ENCODE measurements at regions not wholly inside any gene's neighbourhood (a gene's known extent, or its start where the extent isn't known, plus 50 kb on each side); places are given as distances from the start of the nearest gene placed in this dataset.

- POLR2A ChIA-PET, result no interaction called here
- TF ChIP-seq, protein P1, sequence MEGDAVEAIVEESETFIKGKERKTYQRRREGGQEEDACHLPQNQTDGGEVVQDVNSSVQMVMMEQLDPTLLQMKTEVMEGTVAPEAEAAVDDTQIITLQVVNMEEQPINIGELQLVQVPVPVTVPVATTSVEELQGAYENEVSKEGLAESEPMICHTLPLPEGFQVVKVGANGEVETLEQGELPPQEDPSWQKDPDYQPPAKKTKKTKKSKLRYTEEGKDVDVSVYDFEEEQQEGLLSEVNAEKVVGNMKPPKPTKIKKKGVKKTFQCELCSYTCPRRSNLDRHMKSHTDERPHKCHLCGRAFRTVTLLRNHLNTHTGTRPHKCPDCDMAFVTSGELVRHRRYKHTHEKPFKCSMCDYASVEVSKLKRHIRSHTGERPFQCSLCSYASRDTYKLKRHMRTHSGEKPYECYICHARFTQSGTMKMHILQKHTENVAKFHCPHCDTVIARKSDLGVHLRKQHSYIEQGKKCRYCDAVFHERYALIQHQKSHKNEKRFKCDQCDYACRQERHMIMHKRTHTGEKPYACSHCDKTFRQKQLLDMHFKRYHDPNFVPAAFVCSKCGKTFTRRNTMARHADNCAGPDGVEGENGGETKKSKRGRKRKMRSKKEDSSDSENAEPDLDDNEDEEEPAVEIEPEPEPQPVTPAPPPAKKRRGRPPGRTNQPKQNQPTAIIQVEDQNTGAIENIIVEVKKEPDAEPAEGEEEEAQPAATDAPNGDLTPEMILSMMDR (IDR thresholded peaks at IDR 0.05; ENCODE audit: control extremely low read depth, extremely low read depth, low read depth, missing control alignments), result no peak
- CTCF ChIA-PET, result interaction anchor here (1.0 kb wide), 1 partner anchor 9 kb away, joined by 3 read pairs; no protein-coding TSS in a partner anchor
- no peak for DNase-seq (ENCODE audit: extremely low spot score)
These were observed 83.6 kb upstream of the TMEM106B start for GRCh38 chr7:12127455-12127854.

GRCh38 chr7:12130609-12131008 is 80.5 kb upstream of the TMEM106B start:
- POLR2A ChIA-PET, result no interaction called here
- DNase-seq (ENCODE audit: extremely low spot score), result no peak

GRCh38 chr7:12131122-12131521 is 80.0 kb upstream of the TMEM106B start:
- CTCF ChIA-PET, result no interaction called here
- TF ChIP-seq, protein P1 (IDR thresholded peaks at IDR 0.05; ENCODE audit: control extremely low read depth, extremely low read depth, low read depth, missing control alignments), result no peak
- POLR2A ChIA-PET, result no interaction called here
- DNase-seq (ENCODE audit: extremely low spot score), result no peak

More at GRCh38 chr7:12130609-12131008, 80.5 kb upstream of the TMEM106B start:
- CTCF ChIA-PET, result no interaction called here
- TF ChIP-seq, protein P1 (IDR thresholded peaks at IDR 0.05; ENCODE audit: control extremely low read depth, extremely low read depth, low read depth, missing control alignments), result no peak

GRCh38 chr7:12133865-12134264 is 77.2 kb upstream of the TMEM106B start:
- ChIA-PET POLR2A (no interaction called here), CTCF (no interaction called here)
- TF ChIP-seq, protein P1 (IDR thresholded peaks at IDR 0.05; ENCODE audit: control extremely low read depth, extremely low read depth, low read depth, missing control alignments), result no peak
- no peak for DNase-seq (ENCODE audit: extremely low spot score)

- no peak for DNase-seq (ENCODE audit: extremely low spot score)
- TF ChIP-seq, protein P1 (IDR thresholded peaks at IDR 0.05; ENCODE audit: control extremely low read depth, extremely low read depth, low read depth, missing control alignments), result no peak
- POLR2A ChIA-PET, result no interaction called here
- CTCF ChIA-PET, result interaction anchor here (0.8 to 1.3 kb wide), 3 partner anchors 19 to 155 kb away, joined by 3 read pairs; no protein-coding TSS in a partner anchor
These were observed 74.6 kb upstream of the TMEM106B start for GRCh38 chr7:12136523-12136922.

GRCh38 chr7:12137283-12137682 is 73.8 kb upstream of the TMEM106B start:
- TF ChIP-seq, protein P1 (IDR thresholded peaks at IDR 0.05; ENCODE audit: control extremely low read depth, extremely low read depth, low read depth, missing control alignments), result no peak
- ChIA-PET CTCF (interaction anchor here (0.8 to 1.3 kb wide), 3 partner anchors 11 to 32 kb away, joined by 3 read pairs; no protein-coding TSS in a partner anchor), POLR2A (no interaction called here)
- DNase-seq (ENCODE audit: extremely low spot score), result no peak

DNA sequence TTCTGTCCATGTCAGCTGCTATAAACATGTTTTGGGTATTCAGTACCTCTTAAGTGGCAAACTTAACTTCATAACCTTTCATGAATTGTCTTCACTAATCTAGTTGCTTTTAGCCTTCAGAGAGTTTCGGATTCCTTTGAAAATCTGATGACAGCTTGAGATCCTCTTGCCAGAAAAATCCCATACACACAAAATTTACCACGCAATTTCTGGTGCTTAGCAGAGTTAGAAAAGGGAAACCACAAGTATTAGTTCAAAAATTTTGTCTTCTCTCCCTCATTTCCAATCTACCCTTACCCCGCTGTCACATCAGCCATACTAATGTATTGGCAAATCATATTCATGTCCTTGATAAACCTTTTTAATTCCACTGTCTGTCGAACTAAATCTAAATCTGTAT is 72.7 kb upstream of the TMEM106B start:
- ChIA-PET POLR2A (no interaction called here), CTCF (no interaction called here)
- TF ChIP-seq, protein P1 (IDR thresholded peaks at IDR 0.05; ENCODE audit: control extremely low read depth, extremely low read depth, low read depth, missing control alignments), result no peak
- DNase-seq (ENCODE audit: extremely low spot score), result no peak
